B cell (primary cell): ENCODE measurements at regions not wholly inside any gene's neighbourhood (a gene's known extent, or its start where the extent isn't known, plus 50 kb on each side); places are given as distances from the start of the nearest gene placed in this dataset.

Source experiments
- ATAC-seq: fragments of 200-7000 bp; cut with Tn5 transposase; one replicate; pipeline ENCODE4 v1.10.0; 2021; ENCODE audit warnings: low read depth, mild to moderate bottlenecking, moderate number of reproducible peaks, moderate library complexity
- CTCF ChIA-PET: fragments of 350-600 bp; sonication (Branson Sonifier 250); formaldehyde crosslinking; loops from one replicate; lab custom pipeline; 2021; ENCODE audit warnings: antibody characterized with exemption, inconsistent platforms; lab: Charles Lee
- POLR2A ChIA-PET: fragments of 350-600 bp; sonication (Branson Sonifier 250); formaldehyde crosslinking; loops from one replicate; lab custom pipeline; 2021; ENCODE audit warnings: antibody characterized with exemption; lab: Charles Lee
- DNase-seq: peaks from one replicate; pipeline ENCODE4 v3.0.0; 2013
- H2AFZ ChIP-seq: 2 replicates; pipeline ENCODE4 v1.6.1; 2012; ENCODE audit warnings: mild to moderate bottlenecking, low read depth, low read length; ENCODE audit not compliant: insufficient read depth, poor library complexity, severe bottlenecking
- H3K27ac ChIP-seq, 2 donors: 1 replicate in 1 of 2; 2 replicates in 1 of 2; pipeline ENCODE4 v1.5.1; 2012 to 2013; ENCODE audit warnings: low read length in 2 of 2, mild to moderate bottlenecking in 2 of 2, moderate library complexity in 1 of 2
- H3K27me3 ChIP-seq, 4 experiments: fragments of 200-600 bp in 1 of 4; sonication (generic) in 1 of 4; replicated peaks in 1 of 4; 1 replicate in 2 of 4; 2 replicates in 2 of 4; pipeline versions ENCODE4 v1.6.1 to v1.7.0; 2013 to 2016; ENCODE audit warnings: low read length in 3 of 4, mild to moderate bottlenecking in 2 of 4, mixed read lengths in 1 of 4, moderate library complexity in 1 of 4; ENCODE audit not compliant: insufficient read depth in 4 of 4, control insufficient read depth in 3 of 4; ENCODE audit errors: control extremely low read depth in 1 of 4
- H3K36me3 ChIP-seq, 2 experiments: replicated peaks in 1 of 2; 1 replicate in 1 of 2; 2 replicates in 1 of 2; pipeline versions ENCODE4 v1.6.1 to v1.7.1; 2013; ENCODE audit warnings: low read length in 1 of 2; ENCODE audit not compliant: insufficient read depth in 2 of 2, control insufficient read depth in 1 of 2; ENCODE audit errors: control extremely low read depth in 1 of 2, extremely low read depth in 1 of 2
- H3K4me1 ChIP-seq, 2 donors: fragments of 200-600 bp in 1 of 2; sonication (generic) in 1 of 2; 1 replicate in 1 of 2; 2 replicates in 1 of 2; pipeline versions ENCODE4 v1.5.1 to v1.6.1; 2013 to 2017; ENCODE audit warnings: low read length in 2 of 2; ENCODE audit not compliant: control insufficient read depth in 2 of 2, insufficient read depth in 2 of 2
- H3K4me2 ChIP-seq: replicated peaks from 2 replicates; pipeline ENCODE3; 2012; ENCODE audit warnings: mild to moderate bottlenecking, low read depth, low read length; ENCODE audit not compliant: poor library complexity, severe bottlenecking
- H3K4me3 ChIP-seq, 5 experiments: fragments of 200-600 bp in 1 of 5; sonication (generic) in 1 of 5; 1 replicate in 3 of 5; 2 replicates in 2 of 5; pipeline versions ENCODE4 v1.5.1 to v1.7.0; 2011 to 2016; ENCODE audit warnings: low read length in 4 of 5, mild to moderate bottlenecking in 4 of 5, low read depth in 2 of 5, control low read depth in 1 of 5, moderate library complexity in 1 of 5; ENCODE audit not compliant: insufficient read depth in 1 of 5; ENCODE audit errors: control extremely low read depth in 1 of 5, extremely low read depth in 1 of 5
- H3K79me2 ChIP-seq: fragments of 200-600 bp; sonication (generic); one replicate; pipeline ENCODE4 v1.6.0; 2016; ENCODE audit warnings: low read length; ENCODE audit not compliant: control insufficient read depth, insufficient read depth
- H3K9ac ChIP-seq: fragments of 200-600 bp; sonication (generic); 2 replicates; pipeline ENCODE4 v1.6.1; 2017; ENCODE audit warnings: mild to moderate bottlenecking, low read length, moderate library complexity
- H3K9me3 ChIP-seq, 3 donors: one replicate each; pipeline versions ENCODE4 v1.6.1 to v1.7.1; 2013; ENCODE audit warnings: low read length in 2 of 3; ENCODE audit not compliant: control insufficient read depth in 2 of 3, insufficient read depth in 1 of 3; ENCODE audit errors: control extremely low read depth in 1 of 3
- H4K20me1 ChIP-seq: 2 replicates; pipeline ENCODE4 v1.6.0; 2012; ENCODE audit warnings: mild to moderate bottlenecking, low read length; ENCODE audit not compliant: insufficient read depth, control insufficient read depth, poor library complexity, severe bottlenecking
- H3K27ac Mint-ChIP-seq: one replicate; pipeline ENCODE4 v1.8.0; 2021; ENCODE audit warnings: mixed read lengths
- H3K27me3 Mint-ChIP-seq: one replicate; pipeline ENCODE4 v1.8.0; 2021; ENCODE audit warnings: mixed read lengths
- H3K4me1 Mint-ChIP-seq: one replicate; pipeline ENCODE4 v1.8.0; 2021; ENCODE audit warnings: mixed read lengths
- H3K4me3 Mint-ChIP-seq: one replicate; pipeline ENCODE4 v1.8.0; 2021; ENCODE audit warnings: mixed read lengths
- H3K9me3 Mint-ChIP-seq: one replicate; pipeline ENCODE4 v1.8.0; 2022; ENCODE audit warnings: mixed read lengths; ENCODE audit not compliant: insufficient read depth
- CTCF ChIP-seq: fragments of 200-600 bp; IDR thresholded peaks from one replicate; pipeline ENCODE4 v1.8.0; 2022; ENCODE audit warnings: antibody characterized with exemption, mild to moderate bottlenecking
- EZH2 ChIP-seq: IDR thresholded peaks from 2 replicates; pipeline ENCODE4 v1.6.1; 2012; ENCODE audit warnings: borderline replicate concordance, low read depth, mild to moderate bottlenecking, moderate library complexity, low read length; ENCODE audit not compliant: insufficient read depth, poor library complexity, severe bottlenecking
- WGBS: methylation state at CpG from one replicate; pipeline ENCODE4 v1.1.5; 2013; ENCODE audit warnings: missing lambda C conversion rate; ENCODE audit not compliant: insufficient coverage; 5-methylcytosine and 5-hydroxymethylcytosine counted together
- intact Hi-C: fragments of 100-400 bp; cut with micrococcal nuclease; formaldehyde crosslinking; loops from one replicate; pipeline ENCODE4 v1.10.0; 2022

GRCh38 chr2:64809216-64809615 lies 155.5 kb upstream of the SERTAD2 start:
- Histone ChIP-seq H3K4me2 (no peak overlapping the region), H3K27me3 (no peaks in the 10 kb centered on the region), H3K79me2 (no peaks in the 10 kb centered on the region), H2AFZ (no peak overlapping the region), H3K9ac (no peak overlapping the region), H3K36me3 (peaks cover 0 to 2% of the 10 kb centered on the region in 2 experiments), H4K20me1 (no peaks in the 10 kb centered on the region), H3K4me3 (no peak overlapping the region), H3K4me1 (peaks cover 0 to 13% of the 10 kb centered on the region in 2 donors), H3K27ac (no peak overlapping the region), H3K9me3 (no peaks in the 10 kb centered on the region)
- WGBS = 100% methylated on average over 1 of the region's 1 CpG
- TF ChIP-seq EZH2 (no peak), CTCF (no peak)
- Mint-ChIP-seq H3K4me1 (peaks cover 18% of the 10 kb centered on the region), H3K27ac (no peak overlapping the region), H3K4me3 (no peak overlapping the region), H3K27me3 (no peaks in the 10 kb centered on the region), H3K9me3 (no peaks in the 10 kb centered on the region)
- CTCF ChIA-PET = no interaction called here
- DNase-seq = no peak
- intact Hi-C loops = no loop called here
- POLR2A ChIA-PET = no interaction called here
- no peak for ATAC-seq

DNA sequence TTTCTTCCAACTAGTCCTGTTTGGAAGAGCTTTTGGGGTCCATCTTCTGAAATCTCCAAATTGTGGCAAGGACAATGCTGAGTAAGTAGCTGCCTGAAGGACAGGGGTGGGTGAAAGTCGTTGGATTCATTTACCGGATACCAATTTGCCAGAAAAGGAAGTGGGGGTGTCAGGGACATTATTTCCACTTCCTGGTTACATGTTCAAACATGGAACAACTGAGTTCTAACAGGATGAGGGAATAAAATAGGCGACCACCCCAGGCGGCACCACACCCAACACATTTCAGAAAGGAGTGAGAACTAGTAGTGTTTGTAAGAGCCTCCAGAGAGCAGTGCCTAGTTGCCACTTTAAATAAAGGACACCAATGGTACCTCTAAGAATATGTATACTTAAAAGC lies 158.6 kb upstream of the SERTAD2 start:
- H3K4me1 ChIP-seq = peaks cover 0 to 13% of the 10 kb centered on the region in 2 donors
- Mint-ChIP-seq H3K4me3 (no peak overlapping the region), H3K27me3 (no peaks in the 10 kb centered on the region), H3K4me1 (peaks cover 13% of the 10 kb centered on the region), H3K9me3 (no peaks in the 10 kb centered on the region), H3K27ac (no peak overlapping the region)
- TF ChIP-seq CTCF (no peak), EZH2 (no peak)
- DNase-seq (no peak), ATAC-seq (no peak)
- intact Hi-C loops = no loop called here
- H2AFZ ChIP-seq = no peak overlapping the region
- peaks cover 0 to 2% of the 10 kb centered on the region in 2 experiments for H3K36me3 ChIP-seq
- H4K20me1 ChIP-seq = no peaks in the 10 kb centered on the region
- ChIA-PET POLR2A (no interaction called here), CTCF (no interaction called here)
- no CpG with 5 or more reads among the region's 4 CpGs for WGBS
- H3K4me2 ChIP-seq = no peak overlapping the region
- H3K4me3 ChIP-seq = no peak overlapping the region
- H3K27me3 ChIP-seq = no peaks in the 10 kb centered on the region
- no peak overlapping the region for H3K9ac ChIP-seq
- H3K27ac ChIP-seq = no peak overlapping the region
- H3K9me3 ChIP-seq = no peaks in the 10 kb centered on the region
- H3K79me2 ChIP-seq = peaks cover 3% of the 10 kb centered on the region
